ENCODE measurements at regions not wholly inside any gene's neighbourhood (a gene's known extent, or its start where the extent isn't known, plus 50 kb on each side); places are given as distances from the start of the nearest gene placed in this dataset.

DNA sequence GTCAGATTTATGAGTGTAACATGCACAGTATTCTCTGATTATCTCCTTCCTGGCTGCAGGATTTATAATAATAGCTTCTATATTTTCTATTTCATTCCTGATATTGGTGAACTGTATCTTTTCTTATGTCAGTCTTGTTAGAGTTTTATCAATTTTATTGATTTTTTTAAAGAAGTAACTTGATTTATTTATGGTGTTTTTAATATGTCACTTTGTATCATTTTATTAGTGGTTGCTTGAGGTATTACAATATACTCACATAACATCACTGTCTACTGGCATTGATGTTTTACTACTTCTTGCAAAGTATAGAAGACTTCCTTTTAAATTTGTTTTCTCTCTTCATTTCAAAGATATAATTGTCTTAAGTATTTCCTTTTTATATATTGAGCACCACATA, 270.5 kb upstream of the GYPC start:
- H3K4me1 Mint-ChIP-seq = no peaks in the 10 kb centered on the region
- H3K27ac Mint-ChIP-seq = no peak overlapping the region
- H3K27me3 Mint-ChIP-seq = peaks cover 2% of the 10 kb centered on the region
- no peak overlapping the region for H3K4me3 Mint-ChIP-seq
- H3K9me3 Mint-ChIP-seq = peaks cover 6 to 18% (median 14%) of the 10 kb centered on the region in 3 donors
- no peaks in the 10 kb centered on the region for H3K36me3 Mint-ChIP-seq

- Mint-ChIP-seq H3K4me1 (no peaks in the 10 kb centered on the region), H3K27ac (no peak overlapping the region), H3K36me3 (no peaks in the 10 kb centered on the region), H3K4me3 (no peak overlapping the region), H3K27me3 (peaks cover 2% of the 10 kb centered on the region), H3K9me3 (peaks cover 6 to 18% (median 14%) of the 10 kb centered on the region in 3 donors)
These were observed 270.0 kb upstream of the GYPC start for GRCh38 chr2:126385983-126386382.

DNA sequence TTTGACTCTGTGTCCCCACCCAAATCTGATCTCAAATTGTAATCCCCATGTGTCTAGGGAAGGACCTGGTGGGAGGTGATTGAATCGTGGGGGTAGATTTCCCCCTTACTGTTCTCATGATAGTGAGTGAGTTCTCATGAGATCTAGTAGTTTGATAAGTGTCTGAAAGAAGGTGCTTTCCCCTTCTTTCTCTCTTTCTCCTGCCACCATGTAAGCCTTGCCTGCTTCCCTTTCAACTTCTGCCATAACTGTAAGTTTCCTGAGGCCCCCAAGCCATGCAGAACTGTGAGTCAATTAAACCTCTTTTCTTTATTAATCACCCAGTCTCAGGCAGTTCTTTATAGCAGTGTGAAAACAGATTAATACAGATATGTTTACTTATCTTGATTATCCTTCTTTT, 266.5 kb upstream of the GYPC start:
- Mint-ChIP-seq H3K27ac (no peak overlapping the region), H3K4me3 (no peak overlapping the region), H3K4me1 (no peaks in the 10 kb centered on the region), H3K27me3 (peaks cover 2% of the 10 kb centered on the region), H3K9me3 (peaks cover 6 to 18% (median 14%) of the 10 kb centered on the region in 3 donors), H3K36me3 (no peaks in the 10 kb centered on the region)

DNA sequence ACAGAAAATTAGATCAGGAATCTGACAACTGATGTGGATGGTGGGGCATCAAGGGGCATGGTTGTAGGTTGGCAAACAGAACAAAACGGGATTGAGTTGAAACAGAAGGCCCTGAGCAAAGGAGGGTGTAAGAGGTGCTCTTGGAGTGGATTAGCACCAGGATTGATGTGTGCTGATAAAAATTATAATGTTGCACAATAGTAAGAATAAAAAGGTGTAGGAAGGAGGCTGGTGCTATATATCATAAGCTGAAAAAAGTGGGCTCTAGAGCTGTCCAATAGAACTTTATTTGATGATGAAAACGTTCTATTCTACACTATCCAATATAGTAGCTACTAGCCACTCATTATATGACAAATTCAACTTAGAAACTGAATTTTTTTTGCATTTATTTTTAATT, 263.1 kb upstream of the GYPC start:
- H3K27me3 Mint-ChIP-seq = peaks cover 2% of the 10 kb centered on the region
- no peak overlapping the region for H3K4me3 Mint-ChIP-seq
- no peaks in the 10 kb centered on the region for H3K36me3 Mint-ChIP-seq
- no peak overlapping the region for H3K27ac Mint-ChIP-seq
- H3K4me1 Mint-ChIP-seq = no peaks in the 10 kb centered on the region
- no peaks in the 10 kb centered on the region for H3K9me3 Mint-ChIP-seq

DNA sequence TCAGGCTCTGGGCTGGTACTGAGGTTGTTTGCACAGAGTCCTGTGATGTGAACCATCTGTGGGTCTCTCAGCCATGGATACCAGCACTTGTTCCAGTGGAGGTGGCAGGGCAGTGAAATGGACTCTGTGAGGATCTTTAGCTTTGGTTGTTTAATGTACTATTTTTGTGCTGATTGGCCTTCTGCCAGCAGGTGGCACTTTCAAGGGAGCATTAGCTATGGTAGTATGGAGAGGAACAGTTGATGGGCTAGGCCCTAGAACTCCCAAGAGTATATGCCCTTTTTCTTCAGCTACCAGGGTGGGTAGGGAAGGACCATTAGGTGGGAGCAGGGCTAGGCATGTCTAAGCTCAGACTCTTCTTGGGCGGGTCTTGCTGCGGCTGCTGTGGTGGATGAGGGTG, 257.0 kb upstream of the GYPC start:
- H3K27ac Mint-ChIP-seq = no peak overlapping the region
- H3K4me1 Mint-ChIP-seq = no peaks in the 10 kb centered on the region
- H3K4me3 Mint-ChIP-seq = no peak overlapping the region
- peaks cover 3% of the 10 kb centered on the region for H3K27me3 Mint-ChIP-seq
- no peaks in the 10 kb centered on the region for H3K9me3 Mint-ChIP-seq
- H3K36me3 Mint-ChIP-seq = no peaks in the 10 kb centered on the region

DNA sequence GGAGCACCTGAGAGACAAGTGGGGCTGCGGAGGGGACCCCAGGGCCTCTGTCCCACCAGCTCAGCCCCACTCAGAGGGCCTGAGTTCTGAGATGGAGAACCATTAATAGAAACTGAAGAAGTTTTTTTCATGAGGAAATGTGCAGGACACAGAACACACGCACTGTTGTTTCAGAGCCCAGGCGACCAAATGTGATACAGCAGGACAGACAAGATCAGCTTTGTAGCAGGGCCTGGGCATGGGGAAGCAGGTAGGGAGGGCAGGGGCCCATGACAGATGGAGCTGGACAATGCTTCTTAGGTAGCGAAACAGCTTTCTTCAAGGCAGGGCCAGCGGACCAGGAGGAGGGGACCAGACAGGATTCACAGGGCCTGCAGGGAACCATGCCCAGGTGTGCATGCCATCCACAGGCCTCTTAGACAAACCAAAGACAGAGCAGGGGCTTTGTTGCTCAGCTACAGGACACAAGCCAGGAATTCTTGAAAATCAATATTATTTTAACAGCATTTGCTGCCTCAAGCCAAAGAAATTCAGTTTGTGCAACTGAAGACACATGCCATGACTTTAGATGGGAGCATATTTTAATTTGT, 252.8 kb upstream of the GYPC start:
- Mint-ChIP-seq H3K9me3 (no peaks in the 10 kb centered on the region), H3K27me3 (peaks cover 3% of the 10 kb centered on the region), H3K4me1 (no peaks in the 10 kb centered on the region), H3K36me3 (no peaks in the 10 kb centered on the region), H3K27ac (no peak overlapping the region), H3K4me3 (no peak overlapping the region)

DNA sequence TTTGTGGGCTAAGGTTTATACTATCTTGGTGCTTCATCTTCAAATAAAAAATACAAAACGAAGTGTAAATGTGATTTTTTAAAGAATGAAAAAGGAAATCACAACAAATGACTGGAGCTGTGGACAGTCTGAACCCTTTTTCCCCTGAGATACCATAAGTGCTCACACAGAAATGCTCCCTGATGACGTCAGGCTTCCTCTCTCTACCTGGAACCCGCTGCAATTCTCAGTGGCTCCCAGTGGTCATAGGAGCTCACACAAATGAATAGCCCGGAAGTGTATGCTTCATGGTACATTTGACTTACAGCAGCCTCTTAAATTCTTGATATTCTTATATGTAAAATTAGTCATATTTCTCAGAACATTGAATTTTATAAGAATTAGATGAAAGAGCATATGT, 249.7 kb upstream of the GYPC start:
- no peaks in the 10 kb centered on the region for H3K9me3 Mint-ChIP-seq
- H3K27me3 Mint-ChIP-seq = peaks cover 3% of the 10 kb centered on the region
- no peak overlapping the region for H3K4me3 Mint-ChIP-seq
- no peaks in the 10 kb centered on the region for H3K4me1 Mint-ChIP-seq
- no peak overlapping the region for H3K27ac Mint-ChIP-seq
- no peaks in the 10 kb centered on the region for H3K36me3 Mint-ChIP-seq

DNA sequence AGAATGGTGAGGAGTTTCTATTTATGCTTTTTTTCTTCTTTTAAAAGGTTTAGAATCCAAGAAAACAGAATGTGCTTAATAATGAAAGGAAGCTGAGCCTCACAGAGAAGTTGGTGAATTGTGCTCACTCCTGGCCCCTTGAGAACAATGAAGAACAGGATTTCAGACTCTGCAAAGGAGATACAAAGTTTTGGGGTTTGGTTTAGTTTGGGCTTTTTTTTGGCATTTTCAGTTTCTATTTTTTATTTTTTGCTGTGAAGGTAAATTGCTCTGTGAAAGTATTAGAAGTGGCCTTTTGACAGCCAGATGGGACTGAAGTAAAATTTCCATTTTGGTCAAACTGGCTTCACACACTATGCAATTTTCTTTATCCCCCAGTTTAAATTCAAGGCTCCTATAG, 247.3 kb upstream of the GYPC start:
- H3K4me1 Mint-ChIP-seq = peaks cover 0 to 2% (median 0%) of the 10 kb centered on the region in 3 donors
- no peaks in the 10 kb centered on the region for H3K36me3 Mint-ChIP-seq
- no peak overlapping the region for H3K4me3 Mint-ChIP-seq

GRCh38 chr2:126409850-126410249, 246.1 kb upstream of the GYPC start:
- Mint-ChIP-seq H3K36me3 (no peaks in the 10 kb centered on the region), H3K27ac (no peak overlapping the region), H3K9me3 (peaks cover 3 to 5% (median 3%) of the 10 kb centered on the region in 3 donors), H3K4me1 (peaks cover 0 to 2% (median 0%) of the 10 kb centered on the region in 3 donors), H3K27me3 (peaks cover 5% of the 10 kb centered on the region), H3K4me3 (no peak overlapping the region)

More for the DNA sequence above, 247.3 kb upstream of the GYPC start:
- peaks cover 6% of the 10 kb centered on the region for H3K27me3 Mint-ChIP-seq
- no peak overlapping the region for H3K27ac Mint-ChIP-seq
- H3K9me3 Mint-ChIP-seq = peaks cover 0 to 3% (median 3%) of the 10 kb centered on the region in 3 donors

DNA sequence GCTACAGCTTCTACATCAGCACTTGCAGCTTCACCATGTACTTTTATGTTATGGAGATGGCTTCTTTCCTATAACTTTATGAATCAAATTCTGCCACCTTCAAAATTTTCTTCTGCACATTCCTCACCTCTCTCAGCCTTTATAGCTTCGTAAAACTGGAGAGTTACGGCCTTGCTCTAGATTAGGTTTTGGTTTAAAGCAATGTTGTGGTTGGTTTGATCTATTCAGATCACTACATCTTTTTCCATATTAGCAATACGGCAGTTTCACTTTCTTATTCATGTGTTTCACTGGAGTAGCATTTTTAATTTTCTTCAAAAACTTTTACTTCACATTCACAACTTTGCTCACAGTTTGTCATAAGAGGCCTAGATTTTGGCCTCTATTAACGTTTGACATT, 242.9 kb upstream of the GYPC start:
- H3K36me3 Mint-ChIP-seq = no peaks in the 10 kb centered on the region
- peaks cover 3 to 5% (median 3%) of the 10 kb centered on the region in 3 donors for H3K9me3 Mint-ChIP-seq
- H3K4me3 Mint-ChIP-seq = no peak overlapping the region
- H3K27ac Mint-ChIP-seq = no peak overlapping the region
- peaks cover 5% of the 10 kb centered on the region for H3K27me3 Mint-ChIP-seq
- H3K4me1 Mint-ChIP-seq = peaks cover 0 to 2% (median 0%) of the 10 kb centered on the region in 3 donors

DNA sequence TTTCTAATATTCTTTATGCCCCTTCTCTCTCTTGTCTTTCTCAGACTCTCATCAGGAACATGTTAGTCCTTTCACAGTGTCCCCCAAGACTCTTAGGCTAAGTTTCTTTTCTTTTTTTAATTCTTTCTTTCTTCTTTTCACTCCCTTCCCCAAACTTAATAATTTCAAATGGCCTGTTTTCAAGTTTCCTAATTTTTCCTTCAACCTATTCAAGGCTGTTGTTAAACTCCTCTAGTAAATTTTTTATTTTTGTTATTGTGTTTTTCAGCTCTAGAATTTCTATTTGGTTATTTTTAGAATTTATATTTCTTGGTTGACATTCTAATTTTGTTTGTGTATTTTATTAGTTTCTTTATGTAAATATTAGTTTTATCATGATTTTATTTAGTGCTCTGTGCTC, 236.6 kb upstream of the GYPC start:
- Mint-ChIP-seq H3K4me3 (no peak overlapping the region), H3K9me3 (peaks cover 2 to 14% (median 9%) of the 10 kb centered on the region in 3 donors), H3K27me3 (no peaks in the 10 kb centered on the region), H3K36me3 (no peaks in the 10 kb centered on the region), H3K4me1 (no peaks in the 10 kb centered on the region), H3K27ac (no peak overlapping the region)

GRCh38 chr2:126425943-126426342, 230.0 kb upstream of the GYPC start:
- H3K36me3 Mint-ChIP-seq = no peaks in the 10 kb centered on the region
- H3K9me3 Mint-ChIP-seq = peaks cover 2 to 7% (median 2%) of the 10 kb centered on the region in 3 donors
- H3K27me3 Mint-ChIP-seq = peaks cover 4% of the 10 kb centered on the region
- H3K27ac Mint-ChIP-seq = no peak overlapping the region
- no peak overlapping the region for H3K4me3 Mint-ChIP-seq
- H3K4me1 Mint-ChIP-seq = no peaks in the 10 kb centered on the region

DNA sequence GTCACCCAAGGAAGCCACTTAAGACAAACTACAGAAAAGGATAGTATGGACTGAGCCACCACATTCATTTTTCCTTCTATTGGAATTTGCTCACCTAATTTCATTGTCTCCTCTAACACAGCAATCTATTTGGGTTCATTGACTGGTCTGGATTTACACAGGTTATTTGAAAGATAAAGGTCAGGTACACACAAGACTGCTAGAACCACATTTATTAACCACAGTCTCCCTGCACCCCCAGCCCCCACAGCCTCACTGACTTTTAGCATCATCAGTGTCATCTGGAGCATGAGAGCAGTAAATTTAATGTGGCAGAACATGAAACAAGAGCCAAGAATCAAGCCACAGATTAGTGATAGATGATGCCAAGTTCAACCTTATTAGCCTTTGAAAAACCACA, 226.9 kb upstream of the GYPC start:
- Mint-ChIP-seq H3K9me3 (peaks cover 0 to 5% (median 0%) of the 10 kb centered on the region in 3 donors), H3K27ac (no peak overlapping the region)

GRCh38 chr2:126431136-126431535, 224.8 kb upstream of the GYPC start:
- Mint-ChIP-seq H3K4me3 (no peak overlapping the region), H3K4me1 (no peaks in the 10 kb centered on the region)

More for the DNA sequence above, 226.9 kb upstream of the GYPC start:
- Mint-ChIP-seq H3K4me1 (no peaks in the 10 kb centered on the region), H3K27me3 (peaks cover 4% of the 10 kb centered on the region), H3K4me3 (no peak overlapping the region), H3K36me3 (no peaks in the 10 kb centered on the region)

DNA sequence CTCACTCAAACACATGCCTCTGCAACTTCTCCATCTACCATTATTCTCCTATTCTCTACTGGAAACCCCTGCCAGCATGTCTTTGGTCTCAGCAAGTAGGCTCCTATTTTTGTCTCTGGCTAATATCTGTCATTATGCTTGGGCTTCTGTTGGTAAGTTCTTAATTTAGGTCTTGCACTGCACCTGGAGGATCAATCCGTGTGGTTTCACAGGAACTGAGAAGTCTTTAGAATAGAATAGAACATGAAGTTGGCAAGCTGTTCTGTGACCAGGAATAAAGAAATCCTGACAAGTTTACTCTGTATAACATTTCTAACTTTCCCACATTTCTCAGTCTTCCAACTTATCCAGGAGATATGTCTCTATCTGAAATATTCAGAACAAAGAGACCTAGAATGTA, 219.5 kb upstream of the GYPC start:
- H3K27me3 Mint-ChIP-seq = peaks cover 4% of the 10 kb centered on the region
- no peak overlapping the region for H3K27ac Mint-ChIP-seq
- H3K4me1 Mint-ChIP-seq = no peaks in the 10 kb centered on the region
- H3K4me3 Mint-ChIP-seq = no peak overlapping the region
- H3K36me3 Mint-ChIP-seq = no peaks in the 10 kb centered on the region
- no peaks in the 10 kb centered on the region for H3K9me3 Mint-ChIP-seq

More at GRCh38 chr2:126431136-126431535, 224.8 kb upstream of the GYPC start:
- H3K36me3 Mint-ChIP-seq = no peaks in the 10 kb centered on the region
- H3K27me3 Mint-ChIP-seq = peaks cover 4% of the 10 kb centered on the region
- no peak overlapping the region for H3K27ac Mint-ChIP-seq
- H3K9me3 Mint-ChIP-seq = peaks cover 0 to 5% (median 0%) of the 10 kb centered on the region in 3 donors

GRCh38 chr2:126437016-126437415, 218.9 kb upstream of the GYPC start:
- no peaks in the 10 kb centered on the region for H3K4me1 Mint-ChIP-seq
- H3K27me3 Mint-ChIP-seq = peaks cover 4% of the 10 kb centered on the region
- H3K36me3 Mint-ChIP-seq = no peaks in the 10 kb centered on the region
- no peaks in the 10 kb centered on the region for H3K9me3 Mint-ChIP-seq
- H3K4me3 Mint-ChIP-seq = no peak overlapping the region
- H3K27ac Mint-ChIP-seq = no peak overlapping the region
